Caco-2 (cell line): ENCODE measurements at regions not wholly inside any gene's neighbourhood (a gene's known extent, or its start where the extent isn't known, plus 50 kb on each side); places are given as distances from the start of the nearest gene placed in this dataset.

Experiments
- BruUV-seq: library from RNA; stranded (reverse); fragments of 400-500 nt; replicated peaks from 2 replicates; lab custom pipeline; 2021; lab: Mats Ljungman, UMichigan
- CTCF ChIA-PET: fragments of 300-600 bp; sonication (Branson Sonifier 250); formaldehyde crosslinking; loops from one replicate; lab custom pipeline; 2022; ENCODE audit warnings: antibody characterized with exemption; lab: Charles Lee
- POLR2A ChIA-PET: fragments of 300-600 bp; sonication (Branson Sonifier 250); formaldehyde crosslinking; loops from one replicate; lab custom pipeline; 2022; ENCODE audit warnings: antibody characterized with exemption; lab: Charles Lee
- DNase-seq, 2 experiments: peaks; one replicate each; pipeline versions ENCODE4 v3.0.0 to v3.0.0-alpha.2; 2020 to 2022
- H3K27me3 ChIP-seq: replicated peaks from 2 replicates; pipeline ENCODE4 v1.6.0; 2011; ENCODE audit warnings: low read length; ENCODE audit not compliant: control insufficient read depth, insufficient read depth
- H3K36me3 ChIP-seq: 2 replicates; pipeline ENCODE4 v1.5.1; 2011; ENCODE audit warnings: low read length; ENCODE audit not compliant: control insufficient read depth, insufficient read depth
- H3K4me1 ChIP-seq: fragments of 250-450 bp; sonication (Bioruptor Pico); 2 replicates; pipeline ENCODE4 v1.5.1; 2020; ENCODE audit warnings: mild to moderate bottlenecking
- H3K4me3 ChIP-seq: 2 replicates; pipeline ENCODE4 v1.5.1; 2011; ENCODE audit warnings: low read depth, mild to moderate bottlenecking, control low read depth, low read length
- H3K9me3 ChIP-seq: fragments of 250-450 bp; sonication (Bioruptor Pico); 2 replicates; pipeline ENCODE4 v1.5.1; 2020; ENCODE audit warnings: mild to moderate bottlenecking, moderate library complexity
- H3K27ac Mint-ChIP-seq: one replicate; pipeline ENCODE4 v1.8.0; 2022; ENCODE audit warnings: mixed read lengths; ENCODE audit not compliant: unreplicated experiment
- H3K27me3 Mint-ChIP-seq: one replicate; pipeline ENCODE4 v1.8.0; 2022; ENCODE audit warnings: mixed read lengths; ENCODE audit not compliant: insufficient read depth, unreplicated experiment
- H3K36me3 Mint-ChIP-seq: one replicate; pipeline ENCODE4 v1.8.0; 2022; ENCODE audit warnings: mild to moderate bottlenecking, mixed read lengths; ENCODE audit not compliant: insufficient read depth, unreplicated experiment
- H3K4me1 Mint-ChIP-seq: one replicate; pipeline ENCODE4 v1.8.0; 2022; ENCODE audit warnings: low read depth, mixed read lengths; ENCODE audit not compliant: unreplicated experiment
- H3K4me3 Mint-ChIP-seq: one replicate; pipeline ENCODE4 v1.8.0; 2022; ENCODE audit warnings: mild to moderate bottlenecking, moderate library complexity, mixed read lengths; ENCODE audit not compliant: unreplicated experiment
- H3K9me3 Mint-ChIP-seq: one replicate; pipeline ENCODE4 v1.8.0; 2022; ENCODE audit warnings: mixed read lengths; ENCODE audit not compliant: unreplicated experiment
- intact Hi-C: fragments of 100-400 bp; cut with micrococcal nuclease; formaldehyde crosslinking; loops from one replicate; pipeline ENCODE4 v1.10.0; 2022; ENCODE audit not compliant: unreplicated experiment
- TF ChIP-seq, protein P1 (sequence below), 2 experiments: fragments of 200-600 bp in 1 of 2; IDR thresholded peaks; 1 replicate in 1 of 2; 2 replicates in 1 of 2; pipeline versions ENCODE4 v1.5.1 to v1.8.0; 2011 to 2022; ENCODE audit warnings: antibody characterized with exemption in 1 of 2, control low read depth in 1 of 2, inconsistent platforms in 1 of 2, low read depth in 1 of 2, low read length in 1 of 2, mild to moderate bottlenecking in 1 of 2, moderate library complexity in 1 of 2; ENCODE audit not compliant: insufficient read depth in 1 of 2, severe bottlenecking in 1 of 2, unreplicated experiment in 1 of 2

DNA sequence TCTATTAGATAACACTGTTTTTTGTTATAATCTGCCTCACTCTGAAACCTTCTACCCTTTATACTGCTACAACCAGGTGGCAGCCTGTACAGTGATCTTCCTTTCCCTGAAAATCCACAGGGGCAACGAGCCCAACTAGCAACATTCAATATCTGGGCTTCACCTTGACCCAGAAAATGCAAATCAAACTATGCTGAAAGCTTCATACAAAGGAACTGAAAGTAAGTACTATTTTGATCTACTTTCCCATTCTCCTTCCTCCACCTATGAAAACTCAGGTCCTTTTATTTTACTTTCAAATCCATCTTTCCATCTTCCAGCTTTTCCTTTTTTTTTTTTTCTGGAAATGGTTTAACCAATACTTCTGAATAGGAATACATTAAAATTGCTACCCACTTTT is 175.8 kb upstream of the CCDC150 start:
- H3K9me3 ChIP-seq = no peaks in the 10 kb centered on the region
- H3K36me3 ChIP-seq = no peaks in the 10 kb centered on the region
- Mint-ChIP-seq H3K9me3 (no peaks in the 10 kb centered on the region), H3K27me3 (peaks cover 7% of the 10 kb centered on the region), H3K27ac (no peak overlapping the region), H3K36me3 (no peaks in the 10 kb centered on the region), H3K4me1 (no peaks in the 10 kb centered on the region), H3K4me3 (no peak overlapping the region)
- intact Hi-C loops = no loop called here
- CTCF ChIA-PET = no interaction called here
- H3K4me3 ChIP-seq = no peak overlapping the region
- no peaks in the 10 kb centered on the region for H3K4me1 ChIP-seq
- DNase-seq = no peak
- no TSS peak for BruUV-seq
- no peaks in the 10 kb centered on the region for H3K27me3 ChIP-seq
- POLR2A ChIA-PET = no interaction called here
- TF ChIP-seq, protein P1, sequence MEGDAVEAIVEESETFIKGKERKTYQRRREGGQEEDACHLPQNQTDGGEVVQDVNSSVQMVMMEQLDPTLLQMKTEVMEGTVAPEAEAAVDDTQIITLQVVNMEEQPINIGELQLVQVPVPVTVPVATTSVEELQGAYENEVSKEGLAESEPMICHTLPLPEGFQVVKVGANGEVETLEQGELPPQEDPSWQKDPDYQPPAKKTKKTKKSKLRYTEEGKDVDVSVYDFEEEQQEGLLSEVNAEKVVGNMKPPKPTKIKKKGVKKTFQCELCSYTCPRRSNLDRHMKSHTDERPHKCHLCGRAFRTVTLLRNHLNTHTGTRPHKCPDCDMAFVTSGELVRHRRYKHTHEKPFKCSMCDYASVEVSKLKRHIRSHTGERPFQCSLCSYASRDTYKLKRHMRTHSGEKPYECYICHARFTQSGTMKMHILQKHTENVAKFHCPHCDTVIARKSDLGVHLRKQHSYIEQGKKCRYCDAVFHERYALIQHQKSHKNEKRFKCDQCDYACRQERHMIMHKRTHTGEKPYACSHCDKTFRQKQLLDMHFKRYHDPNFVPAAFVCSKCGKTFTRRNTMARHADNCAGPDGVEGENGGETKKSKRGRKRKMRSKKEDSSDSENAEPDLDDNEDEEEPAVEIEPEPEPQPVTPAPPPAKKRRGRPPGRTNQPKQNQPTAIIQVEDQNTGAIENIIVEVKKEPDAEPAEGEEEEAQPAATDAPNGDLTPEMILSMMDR (IDR thresholded peaks at IDR 0.05; ENCODE audit: insufficient read depth in 1 of 2, low read depth in 1 of 2, low read length in 1 of 2, severe bottlenecking in 1 of 2, unreplicated experiment in 1 of 2) = no peak

DNA sequence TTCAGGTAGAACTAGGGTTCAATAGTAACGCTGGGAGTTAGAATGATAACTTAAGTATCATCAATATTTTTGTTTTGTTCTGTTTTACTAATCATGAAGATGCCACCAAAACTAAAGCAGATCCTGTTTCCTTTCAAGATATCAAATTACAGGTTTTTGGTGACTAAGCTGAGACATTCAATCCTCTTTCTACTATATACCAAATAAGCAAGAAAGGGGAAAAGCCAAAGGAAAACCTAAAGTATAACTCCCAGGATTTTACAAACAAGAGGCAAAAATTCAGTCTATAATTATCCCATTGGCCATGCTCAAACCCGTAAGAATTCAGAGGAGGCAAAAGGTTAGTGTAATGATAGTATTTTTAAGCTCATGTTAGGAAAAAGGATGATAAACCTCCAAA is 175.2 kb upstream of the CCDC150 start:
- DNase-seq = no peak
- H3K9me3 ChIP-seq = no peaks in the 10 kb centered on the region
- no peak overlapping the region for H3K4me3 Mint-ChIP-seq
- no peaks in the 10 kb centered on the region for H3K4me1 ChIP-seq
- no peaks in the 10 kb centered on the region for H3K9me3 Mint-ChIP-seq
- no peaks in the 10 kb centered on the region for H3K36me3 Mint-ChIP-seq
- ChIA-PET POLR2A (no interaction called here), CTCF (no interaction called here)
- TF ChIP-seq, protein P1 (IDR thresholded peaks at IDR 0.05; ENCODE audit: insufficient read depth in 1 of 2, low read depth in 1 of 2, low read length in 1 of 2, severe bottlenecking in 1 of 2, unreplicated experiment in 1 of 2) = no peak
- H3K4me1 Mint-ChIP-seq = no peaks in the 10 kb centered on the region
- BruUV-seq = no TSS peak
- H3K36me3 ChIP-seq = no peaks in the 10 kb centered on the region
- intact Hi-C loops = no loop called here
- no peak overlapping the region for H3K4me3 ChIP-seq
- H3K27ac Mint-ChIP-seq = no peak overlapping the region
- no peaks in the 10 kb centered on the region for H3K27me3 ChIP-seq
- peaks cover 10% of the 10 kb centered on the region for H3K27me3 Mint-ChIP-seq

DNA sequence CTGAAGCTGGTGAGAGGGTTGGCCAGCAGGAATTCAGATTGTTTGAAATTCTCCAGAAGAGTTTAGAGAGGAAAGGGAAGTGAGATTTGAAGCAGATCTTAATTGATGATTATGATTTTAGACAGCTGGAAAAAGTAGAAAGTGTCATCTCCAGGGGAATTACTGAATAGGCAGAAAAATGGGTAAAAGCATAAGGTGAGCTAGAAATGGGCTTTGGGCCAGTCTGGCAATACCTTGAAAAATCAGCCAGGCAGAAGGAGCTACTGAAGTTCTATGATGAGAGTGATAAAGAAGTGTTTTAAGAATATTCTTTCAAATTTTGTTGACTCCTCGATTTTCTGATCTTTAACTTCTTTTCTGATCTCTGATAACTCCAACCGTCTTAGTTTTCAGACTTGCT is 172.9 kb upstream of the CCDC150 start:
- ChIA-PET POLR2A (no interaction called here), CTCF (no interaction called here)
- TF ChIP-seq, protein P1 (IDR thresholded peaks at IDR 0.05; ENCODE audit: insufficient read depth in 1 of 2, low read depth in 1 of 2, low read length in 1 of 2, severe bottlenecking in 1 of 2, unreplicated experiment in 1 of 2) = no peak
- no TSS peak for BruUV-seq
- peaks cover 5% of the 10 kb centered on the region for H3K27me3 Mint-ChIP-seq
- H3K36me3 Mint-ChIP-seq = no peaks in the 10 kb centered on the region
- no peak overlapping the region for H3K27ac Mint-ChIP-seq
- Histone ChIP-seq H3K27me3 (no peaks in the 10 kb centered on the region), H3K36me3 (no peaks in the 10 kb centered on the region), H3K4me1 (no peaks in the 10 kb centered on the region), H3K9me3 (no peaks in the 10 kb centered on the region), H3K4me3 (no peak overlapping the region)
- no peaks in the 10 kb centered on the region for H3K9me3 Mint-ChIP-seq
- intact Hi-C loops = no loop called here
- no peak overlapping the region for H3K4me3 Mint-ChIP-seq
- no peaks in the 10 kb centered on the region for H3K4me1 Mint-ChIP-seq
- no peak for DNase-seq
